Adrenal gland (tissue), 5 donors: ENCODE measurements at regions not wholly inside any gene's neighbourhood (a gene's known extent, or its start where the extent isn't known, plus 50 kb on each side); places are given as distances from the start of the nearest gene placed in this dataset.

Experiments used
- CTCF ChIP-seq, 6 experiments: fragments of 450-650 bp in 4 of 6; fragments of 200-600 bp in 2 of 6; sonication (generic) in 1 of 6; IDR thresholded peaks; 1 replicate in 5 of 6; 2 replicates in 1 of 6; pipeline versions ENCODE4 v1.5.1 to v1.8.0; 2016 to 2021; ENCODE audit warnings: antibody characterized with exemption in 6 of 6, mild to moderate bottlenecking in 2 of 6, moderate library complexity in 1 of 6
- POLR2A ChIP-seq, 2 donors: fragments of 450-650 bp; IDR thresholded peaks; one replicate each; pipeline ENCODE4 v1.6.1; 2017; ENCODE audit warnings: antibody characterized with exemption in 2 of 2, mild to moderate bottlenecking in 2 of 2, moderate library complexity in 1 of 2
- donor health status: DM: no; HTN: no; CAD: no.

DNA sequence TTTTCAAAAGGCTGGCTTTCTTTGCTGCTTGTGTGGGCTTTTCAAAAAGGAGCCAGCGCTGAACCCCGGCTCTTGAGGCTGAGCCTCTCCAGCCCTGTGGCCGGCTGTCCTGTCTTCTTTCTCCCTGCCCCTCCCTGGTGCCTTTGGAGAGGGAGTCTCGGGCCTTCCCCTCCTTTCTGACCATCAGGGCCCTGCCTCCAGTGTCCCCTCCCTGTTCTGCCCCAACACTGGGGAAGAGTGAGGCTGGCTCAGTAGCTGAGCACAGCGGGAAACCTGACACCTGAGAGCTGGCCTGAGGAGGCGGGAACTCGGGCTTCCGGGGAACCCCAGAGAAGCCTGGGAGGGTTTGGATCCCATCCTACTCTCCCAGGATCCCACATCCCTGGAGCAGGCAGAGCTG, 232.1 kb downstream of the LOXHD1 start:
- TF ChIP-seq CTCF (IDR thresholded peaks at IDR 0.05) (no peak), POLR2A (IDR thresholded peaks at IDR 0.05) (no peak)
